NCI-H2081 treated with DMSO at 0.1 percent for 48 hours (cell line): ENCODE measurements at regions not wholly inside any gene's neighbourhood (a gene's known extent, or its start where the extent isn't known, plus 50 kb on each side); places are given as distances from the start of the nearest gene placed in this dataset.

Experiments
- DNase-seq: peaks from one replicate; lab custom pipeline; 2025; lab: John Stamatoyannopoulos, UW

- DNase-seq, result no peak
Observed at GRCh38 chr18:22467760-22468553, 50.2 kb upstream of the CTAGE1 start.

DNA sequence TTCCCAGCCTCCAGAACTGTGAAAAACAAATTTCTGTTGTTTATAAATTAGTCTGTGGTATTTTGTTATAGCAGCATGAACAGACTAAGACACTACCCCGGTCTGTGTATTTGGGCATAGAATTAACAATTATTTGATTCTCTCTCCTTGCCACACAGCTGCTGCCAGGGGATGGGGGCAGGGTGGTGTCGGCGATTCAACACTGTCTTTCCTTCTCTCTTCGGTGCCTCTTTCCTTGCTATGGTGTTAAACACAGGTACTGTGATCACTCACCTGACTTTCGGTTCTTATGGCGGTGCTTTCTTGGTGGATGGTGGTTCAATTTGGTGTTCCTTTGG, 50.8 kb upstream of the CTAGE1 start:
- DNase-seq, result no peak

DNA sequence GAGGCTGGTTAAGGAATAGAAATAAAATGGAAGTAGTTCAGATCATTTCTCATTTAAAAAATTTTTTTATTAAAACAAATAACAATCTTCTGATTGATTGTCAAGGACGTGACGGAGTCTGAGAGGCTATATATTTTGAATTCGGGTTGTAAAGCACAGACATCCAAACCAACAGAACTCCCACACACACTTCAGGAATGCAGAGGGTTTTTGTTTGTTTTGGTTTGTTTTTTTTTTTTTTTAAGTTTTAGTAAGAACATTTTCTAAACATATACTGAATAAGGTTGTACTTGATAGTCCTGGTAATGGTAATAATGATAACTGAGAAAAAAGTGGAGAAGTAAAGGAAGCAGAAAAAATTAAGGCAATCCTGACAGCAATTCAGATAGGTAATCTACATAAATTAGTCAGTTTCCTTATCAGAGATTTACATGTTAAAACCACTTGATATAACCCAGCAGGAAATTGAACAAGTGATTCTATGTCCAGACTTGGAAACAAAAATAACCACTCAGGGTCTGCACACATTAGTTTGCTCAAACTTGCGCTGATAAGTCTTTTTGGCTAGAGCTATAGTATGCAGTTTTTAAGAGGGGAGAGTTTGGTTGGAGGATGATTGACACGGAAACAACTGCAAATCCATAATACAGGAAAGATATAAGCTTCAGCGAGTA, 51.5 kb upstream of the CTAGE1 start:
- DNase-seq, result no peak

DNA sequence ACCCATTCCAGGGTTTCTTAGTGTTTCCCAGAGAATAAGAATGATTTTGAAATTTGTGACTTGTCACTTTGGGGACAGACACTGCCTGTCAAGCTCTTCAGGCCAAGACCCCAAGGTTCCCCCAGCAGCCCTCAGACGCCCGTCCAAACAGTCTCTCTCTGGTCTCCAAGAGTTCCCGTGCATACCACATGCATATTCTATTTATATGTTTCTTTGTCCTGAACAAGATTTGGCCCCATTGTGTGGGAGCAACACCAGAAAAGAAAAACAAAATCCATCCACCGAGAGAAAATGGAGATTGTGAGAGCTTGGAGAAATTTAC, 52.2 kb upstream of the CTAGE1 start:
- DNase-seq, result no peak

DNA sequence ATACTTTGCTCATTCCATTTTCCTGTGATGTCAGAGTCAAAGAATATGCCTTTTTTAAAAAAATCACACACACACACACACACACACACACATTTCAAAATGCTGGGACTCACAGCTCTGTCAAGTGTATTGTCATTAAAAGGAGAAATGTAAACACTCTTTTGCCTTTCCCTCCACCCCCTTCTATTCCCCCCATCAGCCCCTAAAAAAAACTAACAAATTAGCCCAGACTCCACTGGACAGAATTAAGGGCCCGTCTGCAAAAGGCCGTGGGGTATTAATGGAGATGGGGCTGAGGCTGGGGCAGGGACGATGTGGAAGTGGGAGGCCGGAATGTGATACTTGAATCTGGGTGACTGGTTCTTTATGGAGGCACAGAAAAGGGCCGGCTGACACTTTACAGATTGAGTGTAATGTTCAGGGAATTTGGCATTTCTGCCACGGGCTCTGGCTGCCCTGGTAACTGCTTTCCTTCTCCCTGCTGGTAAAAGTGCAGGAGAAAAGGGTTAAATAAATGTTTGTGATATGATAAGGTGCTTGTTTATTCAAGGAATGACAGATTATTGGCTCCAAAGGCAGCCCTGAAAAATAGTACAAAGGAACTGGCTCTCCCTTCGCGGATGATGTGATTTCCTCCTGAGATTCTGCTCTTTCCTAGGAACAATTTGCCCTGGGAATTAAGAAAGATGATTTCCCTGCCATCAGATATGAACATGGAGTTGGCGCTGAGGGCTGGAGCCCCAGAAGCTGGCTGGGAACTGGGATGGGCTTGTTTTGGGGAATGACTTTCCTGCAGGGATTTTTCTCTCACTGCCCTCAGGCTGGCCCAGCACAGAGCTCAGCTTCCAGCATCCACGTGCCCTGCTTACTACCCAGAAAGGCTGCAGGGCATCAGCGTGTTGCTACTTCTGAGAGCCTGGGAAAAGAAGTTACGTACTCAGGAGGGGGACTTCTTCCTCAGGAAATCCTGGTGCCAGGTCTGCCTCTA, 52.8 kb upstream of the CTAGE1 start:
- DNase-seq, result no peak

DNA sequence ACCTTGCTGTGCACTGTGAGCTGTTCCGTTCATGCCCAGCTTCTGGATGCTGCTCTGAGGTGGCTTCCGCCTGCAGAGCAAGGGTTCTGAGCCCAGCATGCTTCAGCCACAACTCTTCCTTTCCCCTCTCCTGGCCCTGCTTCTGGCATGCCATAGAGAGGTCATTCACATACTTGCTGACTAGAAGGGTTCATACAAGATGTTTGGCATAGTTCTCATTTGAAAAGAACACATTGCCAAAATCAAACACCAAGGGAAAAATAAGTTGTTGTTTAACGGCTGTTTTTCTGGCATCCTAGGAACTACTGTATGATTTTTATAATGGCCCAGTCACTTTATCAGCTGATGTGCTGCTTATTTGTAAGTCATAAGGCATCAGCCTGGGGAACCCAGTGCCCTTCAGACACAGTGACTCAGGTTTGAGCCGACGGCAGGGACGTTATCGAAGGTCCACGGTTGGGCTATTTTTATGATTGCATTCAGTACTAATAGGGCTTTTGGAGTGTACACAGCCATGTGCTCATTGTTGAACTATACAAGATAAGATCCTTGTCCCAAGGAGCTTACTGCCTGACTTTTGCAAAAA, 53.9 kb upstream of the CTAGE1 start:
- DNase-seq, result no peak

GRCh38 chr18:22473366-22473765, 55.7 kb upstream of the CTAGE1 start:
- DNase-seq, result no peak

DNA sequence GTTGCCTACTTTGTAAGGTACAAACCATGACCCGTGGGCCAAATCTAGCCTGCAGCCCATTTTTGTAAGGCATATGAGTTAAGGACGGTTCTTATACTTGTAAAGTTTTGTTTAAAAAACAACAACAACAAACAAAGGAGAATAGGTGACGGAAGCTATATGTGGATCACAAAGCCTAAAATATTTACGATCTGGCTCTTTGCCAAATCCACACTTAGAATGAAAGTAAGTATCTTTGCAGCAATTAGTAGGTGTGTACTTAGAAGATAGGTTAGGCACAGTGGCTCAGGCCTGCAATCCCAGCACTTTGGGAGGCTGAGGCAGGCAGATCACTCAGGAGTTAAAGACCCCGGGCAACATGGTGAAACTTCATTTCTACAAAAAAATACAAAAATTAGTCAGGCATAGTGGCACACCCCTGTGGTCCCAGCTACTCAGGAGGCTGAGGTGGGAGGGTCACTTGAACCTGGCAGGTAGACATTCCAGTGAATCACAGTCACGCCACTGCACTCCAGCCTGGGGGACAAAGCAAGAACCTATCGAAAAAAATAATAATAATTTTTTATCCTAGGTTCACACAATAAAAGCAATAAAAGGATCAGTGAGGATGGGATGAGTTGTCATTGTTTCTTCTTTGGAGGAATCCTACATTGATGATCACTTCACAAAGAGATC, 57.8 kb upstream of the CTAGE1 start:
- DNase-seq, result no peak

- DNase-seq, result no peak
Observed at GRCh38 chr18:22477222-22477621, 59.5 kb upstream of the CTAGE1 start.

GRCh38 chr18:22482948-22483347, 65.2 kb upstream of the CTAGE1 start:
- DNase-seq, result no peak

GRCh38 chr18:22483407-22483806, 65.7 kb upstream of the CTAGE1 start:
- no peak for DNase-seq

- DNase-seq, result no peak
Observed at GRCh38 chr18:22484471-22484870, 66.8 kb upstream of the CTAGE1 start.

DNA sequence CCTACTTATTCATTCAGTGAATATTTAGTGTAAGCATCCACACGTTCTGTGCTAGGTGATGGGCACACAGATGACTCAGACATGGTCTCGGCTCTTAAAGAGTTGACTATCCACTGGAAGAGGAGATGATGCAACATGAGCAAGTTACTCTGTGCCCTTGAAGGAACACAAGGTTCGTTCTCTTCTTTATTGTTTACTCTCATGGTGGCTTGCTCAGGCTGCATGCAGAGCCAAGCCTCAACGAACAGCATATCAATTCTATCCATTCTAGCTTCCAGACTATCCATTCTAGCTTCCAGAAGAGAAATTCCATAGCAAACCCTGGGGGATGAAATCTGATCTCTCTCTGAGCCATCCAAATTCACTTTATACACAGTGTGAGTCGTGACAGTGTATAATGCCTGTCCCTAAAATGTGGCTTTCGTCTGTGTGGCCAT, 68.1 kb upstream of the CTAGE1 start:
- no peak for DNase-seq

GRCh38 chr18:22486667-22487066, 69.0 kb upstream of the CTAGE1 start:
- no peak for DNase-seq

GRCh38 chr18:22488554-22488953, 70.8 kb upstream of the CTAGE1 start:
- no peak for DNase-seq

GRCh38 chr18:22489704-22490103, 72.0 kb upstream of the CTAGE1 start:
- DNase-seq, result no peak

DNA sequence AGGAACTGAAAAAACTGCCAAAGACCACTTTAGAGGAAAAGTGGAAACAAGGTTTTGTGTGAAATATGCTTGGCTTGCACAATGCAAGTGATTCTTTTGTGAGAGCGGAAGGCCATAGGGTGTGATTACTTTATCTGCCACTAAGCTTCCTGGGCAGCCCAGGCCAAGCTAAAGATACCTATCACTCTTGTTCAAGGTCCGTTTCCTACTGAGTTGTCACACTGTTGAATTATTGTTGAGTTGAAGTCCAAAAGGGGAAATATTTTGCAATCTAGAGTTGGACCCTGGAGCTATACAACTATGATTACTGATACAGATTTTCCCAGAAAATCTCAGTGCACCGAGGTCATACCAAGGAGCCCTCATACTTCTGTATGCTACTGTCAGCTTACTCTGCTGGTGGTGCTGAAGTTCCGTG, 72.7 kb upstream of the CTAGE1 start:
- no peak for DNase-seq

DNA sequence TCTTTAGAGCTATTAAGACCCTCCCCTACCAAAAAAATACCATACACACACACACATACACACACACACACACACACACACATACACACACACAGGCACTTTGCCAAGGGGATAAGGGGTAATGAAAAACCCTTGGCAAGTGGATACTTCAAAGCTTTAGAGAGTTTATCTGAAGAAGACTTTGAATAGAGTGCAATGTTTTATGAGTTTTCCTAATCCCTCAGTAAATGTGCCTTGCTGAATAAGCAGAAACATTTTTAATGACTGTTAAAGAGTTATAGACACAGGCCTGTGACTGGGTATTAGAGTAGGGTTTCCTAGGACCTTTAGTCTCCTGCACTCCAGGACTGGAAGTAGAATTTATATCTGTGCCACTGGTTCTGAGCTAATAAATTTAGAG, 75.5 kb upstream of the CTAGE1 start:
- no peak for DNase-seq

- DNase-seq, result no peak
Observed at GRCh38 chr18:22493940-22494339, 76.2 kb upstream of the CTAGE1 start.

DNA sequence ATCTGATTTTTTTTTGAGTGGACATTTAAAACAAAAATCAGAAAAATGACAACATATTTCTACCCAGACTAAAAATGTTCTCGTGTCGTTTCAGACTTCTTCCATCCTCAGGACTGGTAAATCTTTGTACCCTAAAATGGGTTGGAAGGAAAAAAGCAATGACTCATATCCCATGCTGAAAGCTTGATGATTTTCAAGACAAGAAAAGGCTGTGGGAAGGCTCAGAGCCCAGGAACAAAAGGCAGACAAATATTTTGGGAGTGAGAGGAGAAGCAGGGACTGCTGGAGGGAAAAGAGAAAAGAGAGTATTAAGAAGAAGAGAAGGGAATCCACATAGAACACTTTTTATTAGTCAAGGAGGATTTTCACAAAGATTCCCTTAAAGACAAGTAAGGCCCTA, 77.1 kb upstream of the CTAGE1 start:
- DNase-seq, result no peak

GRCh38 chr18:22499421-22499820, 81.7 kb upstream of the CTAGE1 start:
- no peak for DNase-seq

GRCh38 chr18:22503803-22504202, 86.1 kb upstream of the CTAGE1 start:
- DNase-seq, result no peak
